GM12878 (cell line): ENCODE measurements at regions not wholly inside any gene's neighbourhood (a gene's known extent, or its start where the extent isn't known, plus 50 kb on each side); places are given as distances from the start of the nearest gene placed in this dataset.

ENCODE experiments used
- ATAC-seq: fragments of 200-7000 bp; cut with Tn5 transposase; 3 replicates; pipeline ENCODE4 v1.9.1; 2020; ENCODE audit warnings: mild to moderate bottlenecking, moderate library complexity
- BruUV-seq: library from RNA; stranded (reverse); fragments of 400-500 nt; replicated peaks from 2 replicates; lab custom pipeline; 2021; lab: Mats Ljungman, UMichigan
- CTCF ChIA-PET: fragments of 300-600 bp; sonication (Branson Sonifier 250); formaldehyde crosslinking; extraction: SDS; loops from one replicate; lab custom pipeline; 2021; ENCODE audit warnings: inconsistent platforms; lab: Yijun Ruan, JAX
- POLR2A ChIA-PET: fragments of 350-600 bp; formaldehyde crosslinking; extraction: SDS; loops from one replicate; lab custom pipeline; 2021; ENCODE audit warnings: inconsistent platforms; lab: Charles Lee
- RAD21 ChIA-PET: fragments of 300-600 bp; sonication (Branson Sonifier 250); formaldehyde crosslinking; loops from one replicate; lab custom pipeline; 2023; ENCODE audit warnings: antibody characterized with exemption; ENCODE audit not compliant: unreplicated experiment; lab: Charles Lee
- SMC1A ChIA-PET: fragments of 300-600 bp; sonication (Branson Sonifier 250); formaldehyde crosslinking; loops from one replicate; lab custom pipeline; 2023; ENCODE audit not compliant: unreplicated experiment, uncharacterized antibody; lab: Charles Lee
- DNase-seq: peaks from one replicate; pipeline ENCODE4 v3.0.0-alpha.2; 2011; ENCODE audit warnings: low read depth, low spot score
- FAIRE-seq: peaks from 3 replicates; lab custom pipeline; 2011; peaks lifted over from hg19 to GRCh38; lab: Jason Lieb, UNC
- H2AFZ ChIP-seq: 2 replicates; pipeline ENCODE4 v1.6.0; 2011; ENCODE audit warnings: low read depth, low read length, control low read depth; ENCODE audit not compliant: control insufficient read depth
- H3K27ac ChIP-seq: 2 replicates; pipeline ENCODE4 v1.5.1; 2011; ENCODE audit warnings: control low read depth; ENCODE audit not compliant: control insufficient read depth, insufficient read depth
- H3K27me3 ChIP-seq, 2 experiments: replicated peaks in 1 of 2; 2 replicates each; pipeline versions ENCODE4 v1.6.0 to v1.6.1; 2011; ENCODE audit warnings: low read length in 1 of 2; ENCODE audit not compliant: control insufficient read depth in 2 of 2, insufficient read depth in 2 of 2
- H3K36me3 ChIP-seq, 2 experiments: 2 replicates each; pipeline ENCODE4 v1.5.1; 2011; ENCODE audit warnings: low read length in 1 of 2; ENCODE audit not compliant: control insufficient read depth in 2 of 2, insufficient read depth in 2 of 2
- H3K4me1 ChIP-seq: 2 replicates; pipeline ENCODE4 v1.6.1; 2011; ENCODE audit warnings: mild to moderate bottlenecking, low read length, moderate library complexity, mixed read lengths; ENCODE audit not compliant: control insufficient read depth, insufficient read depth
- H3K4me2 ChIP-seq: 2 replicates; pipeline ENCODE4 v1.6.0; 2011; ENCODE audit warnings: control low read depth; ENCODE audit not compliant: control insufficient read depth, insufficient read depth
- H3K4me3 ChIP-seq: fragments of 200-600 bp; sonication (generic); 2 replicates; pipeline ENCODE4 v1.5.1; 2016
- H3K79me2 ChIP-seq: 2 replicates; pipeline ENCODE4 v1.6.0; 2011; ENCODE audit warnings: low read length; ENCODE audit not compliant: control insufficient read depth, insufficient read depth
- H3K9ac ChIP-seq: 2 replicates; pipeline ENCODE4 v1.8.0; 2011; ENCODE audit warnings: low read length, control low read depth, mixed read lengths; ENCODE audit not compliant: control insufficient read depth, insufficient read depth
- H3K9me3 ChIP-seq: replicated peaks from 3 replicates; pipeline ENCODE4 v1.5.1; 2011; ENCODE audit warnings: mild to moderate bottlenecking, low read length; ENCODE audit not compliant: control insufficient read depth, insufficient read depth
- H4K20me1 ChIP-seq: 2 replicates; pipeline ENCODE4 v1.6.0; 2011; ENCODE audit not compliant: control insufficient read depth, insufficient read depth
- CEBPB ChIP-seq, 2 experiments: fragments of 150-350 bp in 1 of 2; IDR thresholded peaks; 2 replicates each; pipeline ENCODE4 v1.6.1; 2012 to 2014; ENCODE audit warnings: low read depth in 2 of 2, low read length in 2 of 2, borderline replicate concordance in 1 of 2, inconsistent platforms in 1 of 2
- EP300 ChIP-seq, 2 experiments: fragments of 150-350 bp in 1 of 2; IDR thresholded peaks; 2 replicates each; pipeline ENCODE4 v1.6.1; 2011 to 2012; ENCODE audit warnings: low read depth in 2 of 2, low read length in 2 of 2, borderline replicate concordance in 1 of 2, improper control_type of control experiment in 1 of 2, inconsistent platforms in 1 of 2; ENCODE audit not compliant: control insufficient read depth in 1 of 2
- HDAC6 ChIP-seq: fragments of 200-600 bp; sonication (generic); IDR thresholded peaks from one replicate; pipeline ENCODE4 v1.8.0; 2017; ENCODE audit warnings: antibody characterized with exemption; ENCODE audit not compliant: unreplicated experiment
- MEF2B ChIP-seq: fragments of 450-650 bp; IDR thresholded peaks from 2 replicates; pipeline ENCODE4 v1.6.1; 2018; ENCODE audit warnings: mild to moderate bottlenecking, moderate library complexity; ENCODE audit not compliant: partially characterized antibody, poor library complexity, severe bottlenecking
- MTA3 ChIP-seq: IDR thresholded peaks from 2 replicates; pipeline ENCODE4 v1.6.1; 2012; ENCODE audit warnings: low read length, inconsistent platforms, borderline replicate concordance
- NFYB ChIP-seq: IDR thresholded peaks from 2 replicates; pipeline ENCODE4 v1.6.1; 2011; ENCODE audit warnings: low read depth, mild to moderate bottlenecking, low read length, improper control_type of control experiment, moderate library complexity; ENCODE audit not compliant: insufficient read depth
- NR2F1 ChIP-seq: fragments of 450-650 bp; conservative IDR thresholded peaks from 2 replicates; pipeline ENCODE4 v1.6.1; 2017; ENCODE audit warnings: mild to moderate bottlenecking
- YBX1 ChIP-seq: fragments of 450-650 bp; IDR thresholded peaks from 2 replicates; pipeline ENCODE4 v1.6.1; 2016; ENCODE audit warnings: antibody characterized with exemption
- ZBTB11 ChIP-seq: fragments of 450-650 bp; formaldehyde crosslinking; IDR thresholded peaks from 2 replicates; pipeline ENCODE4 v1.5.0; 2022; ENCODE audit warnings: mild to moderate bottlenecking, missing genetic modification characterization
- ZBTB33 ChIP-seq: fragments of 450-650 bp; IDR thresholded peaks from 2 replicates; pipeline ENCODE4 v1.6.1; 2017; ENCODE audit warnings: mild to moderate bottlenecking
- ZZZ3 ChIP-seq: IDR thresholded peaks from 2 replicates; pipeline ENCODE4 v1.6.1; 2011; ENCODE audit warnings: low read depth; ENCODE audit not compliant: control insufficient read depth, insufficient read length
- in situ Hi-C: fragments of 300-500 bp; cut with MboI; formaldehyde crosslinking; loops from 9 replicates; pipeline ENCODE4 v1.14.3; 2018; ENCODE audit warnings: mixed read lengths
- intact Hi-C: fragments of 100-400 bp; cut with micrococcal nuclease; formaldehyde crosslinking; loops from one replicate; pipeline ENCODE4 v1.14.2; 2022; ENCODE audit not compliant: unreplicated experiment

GRCh38 chr10:61313460-61313859 lies 139.7 kb downstream of the TMEM26 start:
- Histone ChIP-seq H3K4me2 (no peak overlapping the region), H4K20me1 (no peaks in the 10 kb centered on the region), H3K27me3 (no peaks in the 10 kb centered on the region), H3K27ac (no peak overlapping the region), H3K4me3 (no peak overlapping the region), H3K4me1 (no peaks in the 10 kb centered on the region), H3K79me2 (no peaks in the 10 kb centered on the region), H3K9me3 (no peaks in the 10 kb centered on the region), H3K9ac (no peak overlapping the region), H3K36me3 (no peaks in the 10 kb centered on the region), H2AFZ (no peak overlapping the region)
- ATAC-seq (no peak), FAIRE-seq (no peak), DNase-seq (no peak)
- RAD21 ChIA-PET: no interaction called here
- intact Hi-C loops: no loop called here
- BruUV-seq: no TSS peak
- in situ Hi-C loops: no loop called here
- no peak for TF ChIP-seq CEBPB (IDR thresholded peaks at IDR 0.05; ENCODE audit: borderline replicate concordance in 1 of 2, low read depth in 2 of 2, low read length in 2 of 2)
- no peak for TF ChIP-seq ZZZ3
- no peak for TF ChIP-seq NR2F1
- TF ChIP-seq ZBTB11: no peak
- TF ChIP-seq NFYB: no peak
- no peak for TF ChIP-seq ZBTB33
- TF ChIP-seq EP300 (IDR thresholded peaks at IDR 0.05; ENCODE audit: borderline replicate concordance in 1 of 2, control insufficient read depth in 1 of 2, low read depth in 2 of 2, low read length in 2 of 2): no peak
- no peak for TF ChIP-seq YBX1
- no peak for TF ChIP-seq MEF2B
- TF ChIP-seq HDAC6: no peak
- no peak for TF ChIP-seq MTA3
- SMC1A ChIA-PET: interaction anchor here (1.5 kb wide), 1 partner anchor 26 kb away, joined by 3 read pairs; no protein-coding TSS in a partner anchor
- POLR2A ChIA-PET: no interaction called here
- CTCF ChIA-PET: no interaction called here
